Endothelial cell of umbilical vein (primary cell): ENCODE measurements at regions not wholly inside any gene's neighbourhood (a gene's known extent, or its start where the extent isn't known, plus 50 kb on each side); places are given as distances from the start of the nearest gene placed in this dataset.

ENCODE experiments used
- BruUV-seq: library from RNA; stranded (reverse); fragments of 400-500 nt; replicated peaks from 2 replicates; lab custom pipeline; 2021; lab: Mats Ljungman, UMichigan
- CTCF ChIA-PET: fragments of 300-600, 350-600 bp; sonication (Branson Sonifier 250); formaldehyde crosslinking; loops from one replicate; lab custom pipeline; 2021; ENCODE audit warnings: antibody characterized with exemption, inconsistent platforms; lab: Charles Lee
- POLR2A ChIA-PET: fragments of 300-600, 350-600 bp; sonication (Branson Sonifier 250); formaldehyde crosslinking; loops from one replicate; lab custom pipeline; 2021; ENCODE audit warnings: antibody characterized with exemption, inconsistent platforms; lab: Charles Lee
- DNase-seq: peaks from one replicate; pipeline ENCODE4 v3.0.0-alpha.2; 2011; ENCODE audit warnings: low read depth, low spot score
- FAIRE-seq: peaks from 2 replicates; lab custom pipeline; 2011; peaks lifted over from hg19 to GRCh38; lab: Jason Lieb, UNC
- H2AFZ ChIP-seq: 2 replicates; pipeline ENCODE4 v1.6.0; 2012; ENCODE audit warnings: low read depth, low read length, control low read depth, inconsistent platforms
- H3K27ac ChIP-seq: 2 replicates; pipeline ENCODE4 v1.5.1; 2011; ENCODE audit warnings: low read depth, mild to moderate bottlenecking, control low read depth, low read length, moderate library complexity; ENCODE audit not compliant: insufficient read depth
- H3K27me3 ChIP-seq, 2 experiments: 2 replicates each; pipeline versions ENCODE4 v1.6.0 to v1.6.1; 2011; ENCODE audit warnings: low read length in 2 of 2, mixed read lengths in 1 of 2; ENCODE audit not compliant: control insufficient read depth in 2 of 2, insufficient read depth in 2 of 2
- H3K36me3 ChIP-seq, 2 experiments: 2 replicates in 1 of 2; 3 replicates in 1 of 2; pipeline ENCODE4 v1.5.1; 2011; ENCODE audit warnings: low read length in 2 of 2, mild to moderate bottlenecking in 1 of 2, moderate library complexity in 1 of 2; ENCODE audit not compliant: control insufficient read depth in 2 of 2, insufficient read depth in 2 of 2; ENCODE audit errors: extremely low read depth in 1 of 2
- H3K4me1 ChIP-seq: 3 replicates; pipeline ENCODE4 v1.5.1; 2011; ENCODE audit warnings: mild to moderate bottlenecking, low read length; ENCODE audit not compliant: control insufficient read depth, insufficient read depth; ENCODE audit errors: extremely low read depth
- H3K4me2 ChIP-seq: 2 replicates; pipeline ENCODE4 v1.6.1; 2011; ENCODE audit warnings: low read length, control low read depth, mixed read lengths; ENCODE audit not compliant: insufficient read depth
- H3K4me3 ChIP-seq, 3 experiments: fragments of 200-600 bp in 1 of 3; sonication (generic), shearing (Covaris generic) in 1 of 3; replicated peaks in 1 of 3; 2 replicates each; pipeline ENCODE4 v1.5.1; 2011 to 2016; ENCODE audit warnings: control low read depth in 3 of 3, low read length in 3 of 3, mild to moderate bottlenecking in 2 of 3, inconsistent platforms in 1 of 3, low read depth in 1 of 3, moderate library complexity in 1 of 3; ENCODE audit not compliant: insufficient read depth in 1 of 3
- H3K79me2 ChIP-seq: 2 replicates; pipeline ENCODE4 v1.6.0; 2012; ENCODE audit warnings: low read length, inconsistent platforms; ENCODE audit not compliant: control insufficient read depth, insufficient read depth
- H3K9ac ChIP-seq: replicated peaks from 2 replicates; pipeline ENCODE3; 2011; ENCODE audit warnings: low read length, control low read depth; ENCODE audit not compliant: insufficient read depth; ENCODE audit errors: extremely low read depth
- H3K9me1 ChIP-seq: replicated peaks from 3 replicates; pipeline ENCODE4 v1.6.0; 2011; ENCODE audit warnings: mild to moderate bottlenecking, low read length; ENCODE audit not compliant: control insufficient read depth, insufficient read depth; ENCODE audit errors: extremely low read depth
- H3K9me3 ChIP-seq: replicated peaks from 2 replicates; pipeline ENCODE4 v1.5.1; 2012; ENCODE audit warnings: low read length, inconsistent platforms; ENCODE audit not compliant: control insufficient read depth, insufficient read depth
- H4K20me1 ChIP-seq: replicated peaks from 2 replicates; pipeline ENCODE3; 2011; ENCODE audit warnings: mild to moderate bottlenecking, low read length; ENCODE audit not compliant: control insufficient read depth, insufficient read depth; ENCODE audit errors: extremely low read depth
- CTCF ChIP-seq, 2 donors: IDR thresholded peaks; 1 replicate in 1 of 2; 2 replicates in 1 of 2; pipeline ENCODE4 v1.5.1; 2011; ENCODE audit warnings: low read length in 2 of 2, mild to moderate bottlenecking in 2 of 2, moderate library complexity in 2 of 2, control low read depth in 1 of 2, inconsistent platforms in 1 of 2, low read depth in 1 of 2; ENCODE audit not compliant: insufficient read depth in 1 of 2; ENCODE audit errors: extremely low read depth in 1 of 2
- EZH2 ChIP-seq: IDR thresholded peaks from 2 replicates; pipeline ENCODE4 v1.6.1; 2012; ENCODE audit warnings: borderline replicate concordance, low read depth, mild to moderate bottlenecking, moderate library complexity, low read length, inconsistent platforms; ENCODE audit not compliant: severe bottlenecking
- JUN ChIP-seq: IDR thresholded peaks from 2 replicates; pipeline ENCODE4 v1.6.1; 2011; ENCODE audit warnings: borderline replicate concordance, low read depth; ENCODE audit not compliant: insufficient read length, insufficient read depth
- MAX ChIP-seq: IDR thresholded peaks from 2 replicates; pipeline ENCODE4 v1.6.1; 2011; ENCODE audit not compliant: insufficient read depth, insufficient read length
- MYC ChIP-seq: IDR thresholded peaks from one replicate; pipeline ENCODE4 v1.6.1; 2011; ENCODE audit warnings: mild to moderate bottlenecking, low read depth, low read length
- POLR2A ChIP-seq: IDR thresholded peaks from 2 replicates; pipeline ENCODE4 v1.6.1; 2012; ENCODE audit warnings: low read depth, mild to moderate bottlenecking, control low read depth, low read length
- POLR2AphosphoS5 ChIP-seq: IDR thresholded peaks from 2 replicates; pipeline ENCODE4 v1.6.1; 2012; ENCODE audit warnings: low read depth, mild to moderate bottlenecking, control low read depth, low read length, moderate library complexity; ENCODE audit not compliant: insufficient read depth
- dilution Hi-C: fragments of 300-500 bp; cut with MboI; formaldehyde crosslinking; loops from one replicate; pipeline ENCODE4 v1.15.0; 2019; ENCODE audit warnings: low sequenced_read_pairs; ENCODE audit not compliant: extremely low pct_ligation_motif_present
- intact Hi-C: fragments of 100-400 bp; cut with micrococcal nuclease; formaldehyde crosslinking; loops from one replicate; pipeline ENCODE4 v1.10.0; 2022

GRCh38 chr3:115551016-115551415 is 72.3 kb upstream of the GAP43 start:
- Histone ChIP-seq H3K4me2 (no peak overlapping the region), H3K4me3 (no peak overlapping the region), H3K27me3 (peaks cover 0 to 2% of the 10 kb centered on the region in 2 experiments), H4K20me1 (no peaks in the 10 kb centered on the region), H3K27ac (no peak overlapping the region), H3K9me1 (no peaks in the 10 kb centered on the region), H3K9me3 (no peaks in the 10 kb centered on the region), H3K79me2 (no peaks in the 10 kb centered on the region), H2AFZ (no peak overlapping the region), H3K36me3 (no peaks in the 10 kb centered on the region), H3K9ac (no peak overlapping the region), H3K4me1 (no peaks in the 10 kb centered on the region)
- BruUV-seq: no TSS peak
- dilution Hi-C loops: no loop called here
- FAIRE-seq (no peak), DNase-seq (no peak)
- ChIA-PET POLR2A (no interaction called here), CTCF (no interaction called here)
- intact Hi-C loops: loop anchor here (10.0 kb wide), 1 partner anchor 56 kb away; no protein-coding TSS in a partner anchor
- no peak for TF ChIP-seq CTCF (IDR thresholded peaks at IDR 0.05; ENCODE audit: extremely low read depth in 1 of 2, insufficient read depth in 1 of 2, low read depth in 1 of 2, low read length in 2 of 2)
- TF ChIP-seq EZH2: no peak
- no peak for TF ChIP-seq JUN
- TF ChIP-seq POLR2A: no peak
- TF ChIP-seq MYC: no peak
- TF ChIP-seq POLR2AphosphoS5: no peak
- no peak for TF ChIP-seq MAX
